Gastrocnemius medialis (tissue), 4 donors: ENCODE measurements at regions not wholly inside any gene's neighbourhood (a gene's known extent, or its start where the extent isn't known, plus 50 kb on each side); places are given as distances from the start of the nearest gene placed in this dataset.

Experiments
- ATAC-seq, 2 donors: fragments of 150-250 bp; one replicate each; pipeline ENCODE4 v1.9.1; 2016
- DNase-seq, 2 donors: peaks; one replicate each; pipeline ENCODE4 v3.0.0-alpha.2; 2019
- H3K27ac ChIP-seq, 4 donors: fragments of 200-600 bp; sonication (generic); 1 replicate in 1 of 4; 2 replicates in 3 of 4; pipeline ENCODE4 v1.5.1; 2016 to 2018; ENCODE audit warnings: mild to moderate bottlenecking in 2 of 4, moderate library complexity in 1 of 4
- H3K27me3 ChIP-seq, 3 donors: fragments of 200-600 bp; sonication (generic) in 2 of 3; 1 replicate in 1 of 3; 2 replicates in 2 of 3; pipeline versions ENCODE4 v1.5.1 to v1.6.0; 2016 to 2019; ENCODE audit warnings: mild to moderate bottlenecking in 1 of 3, moderate library complexity in 1 of 3
- H3K36me3 ChIP-seq, 2 donors: fragments of 200-600 bp; sonication (generic) in 1 of 2; one replicate each; pipeline ENCODE4 v1.5.1; 2017 to 2018
- H3K4me1 ChIP-seq, 2 donors: fragments of 200-600 bp; sonication (generic) in 1 of 2; one replicate each; pipeline ENCODE4 v1.5.1; 2016 to 2017; ENCODE audit warnings: mild to moderate bottlenecking in 2 of 2
- H3K4me3 ChIP-seq, 4 donors: fragments of 200-600 bp; sonication (generic) in 3 of 4; 1 replicate in 1 of 4; 2 replicates in 3 of 4; pipeline ENCODE4 v1.5.1; 2016 to 2019; ENCODE audit warnings: mild to moderate bottlenecking in 2 of 4
- H3K9me3 ChIP-seq, 3 donors: fragments of 200-600 bp; sonication (generic) in 2 of 3; 1 replicate in 1 of 3; 2 replicates in 2 of 3; pipeline ENCODE4 v1.5.1; 2016 to 2019
- POLR2A ChIP-seq, 2 donors: fragments of 450-650 bp; IDR thresholded peaks; one replicate each; pipeline ENCODE4 v1.6.1; 2017; ENCODE audit warnings: antibody characterized with exemption in 2 of 2, mild to moderate bottlenecking in 2 of 2, moderate library complexity in 2 of 2
- in situ Hi-C, 4 donors: fragments of 200-750 bp; cut with MboI; loops; one replicate each; pipeline versions ENCODE4 v1.15.0 to v1.8.0; 2017; ENCODE audit warnings: low sequenced_read_pairs in 4 of 4
- intact Hi-C: fragments of 100-400 bp; cut with DNase I; formaldehyde crosslinking; loops from one replicate; pipeline ENCODE4 v1.15.1; 2023; ENCODE audit warnings: low total_unique reads
- TF ChIP-seq, protein P1 (sequence below), 5 experiments: fragments of 450-650 bp in 3 of 5; fragments of 200-600 bp in 2 of 5; sonication (generic) in 2 of 5; IDR thresholded peaks in 4 of 5; conservative IDR thresholded peaks in 1 of 5; 1 replicate in 4 of 5; 2 replicates in 1 of 5; pipeline ENCODE4 v1.5.1; 2016 to 2019; ENCODE audit warnings: antibody characterized with exemption in 5 of 5, mild to moderate bottlenecking in 3 of 5, moderate library complexity in 3 of 5

DNA sequence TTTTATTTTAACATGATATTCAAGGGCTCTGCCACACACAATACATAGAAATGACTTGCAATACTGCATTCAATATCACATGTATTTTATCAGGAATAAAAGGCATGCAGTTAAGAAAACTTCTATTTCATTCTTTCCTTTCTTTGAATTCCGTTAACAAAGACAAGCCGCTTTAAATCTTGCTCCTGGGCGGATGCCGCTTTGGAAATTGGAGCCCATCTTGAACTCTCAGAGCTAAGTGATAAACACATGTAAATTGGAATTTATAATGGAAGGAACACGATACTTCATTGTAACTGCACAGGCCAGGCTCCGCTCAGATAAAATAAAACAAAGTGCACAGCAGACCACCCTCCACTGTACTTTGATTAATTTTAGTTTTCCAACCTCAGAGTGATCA is 774.5 kb upstream of the COBL start:
- in situ Hi-C loops: no loop called here

DNA sequence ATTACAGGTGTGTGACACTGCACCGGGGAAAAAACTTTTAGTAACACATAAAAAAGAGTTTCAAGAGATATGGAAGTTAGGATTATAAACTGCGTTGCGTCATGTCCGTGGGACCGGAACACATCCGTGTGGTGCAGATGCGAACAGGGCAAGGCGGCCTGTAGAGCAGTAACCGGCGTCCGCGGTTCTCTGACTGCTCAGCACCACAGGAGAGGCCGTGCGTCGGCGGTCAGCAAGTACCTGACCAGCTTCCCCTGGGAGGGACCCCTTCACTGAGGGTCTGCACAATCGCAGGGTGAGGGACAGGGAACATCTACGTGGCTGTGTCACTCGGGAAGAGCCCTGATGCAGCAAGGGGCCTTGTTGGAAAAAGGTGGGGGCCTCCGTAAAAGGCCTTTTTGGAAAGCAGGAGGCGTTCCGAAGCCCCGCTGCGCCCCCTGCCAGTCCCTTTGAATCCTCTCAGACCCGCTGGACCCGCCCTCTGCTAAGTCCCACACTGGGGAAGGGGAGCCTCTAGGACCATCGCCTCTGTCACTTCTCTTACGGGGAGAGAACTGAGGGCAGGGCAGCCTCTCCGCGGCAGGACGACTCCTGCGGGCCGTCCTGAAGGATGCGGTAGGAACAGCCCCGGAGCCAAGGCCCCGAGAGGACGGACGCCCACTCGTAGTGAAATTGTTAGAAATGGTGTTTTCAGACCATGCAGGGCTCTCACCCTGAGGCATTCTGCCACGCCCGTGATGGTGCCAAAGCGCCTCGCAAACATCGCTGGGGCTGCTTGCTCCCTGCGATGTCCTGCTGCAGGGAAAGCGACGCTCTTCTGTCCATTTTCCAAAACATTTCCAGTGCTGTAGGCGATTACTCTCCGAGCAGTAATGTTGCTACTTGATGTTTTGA is 771.6 kb upstream of the COBL start:
- ATAC-seq (no peak), DNase-seq (no peak)
- intact Hi-C loops (no loop called here), in situ Hi-C loops (no loop called here)
- Histone ChIP-seq H3K4me3 (no peak overlapping the region), H3K27me3 (no peaks in the 10 kb centered on the region), H3K36me3 (no peaks in the 10 kb centered on the region), H3K9me3 (no peaks in the 10 kb centered on the region), H3K4me1 (no peaks in the 10 kb centered on the region), H3K27ac (no peak overlapping the region)
- TF ChIP-seq, protein P1, sequence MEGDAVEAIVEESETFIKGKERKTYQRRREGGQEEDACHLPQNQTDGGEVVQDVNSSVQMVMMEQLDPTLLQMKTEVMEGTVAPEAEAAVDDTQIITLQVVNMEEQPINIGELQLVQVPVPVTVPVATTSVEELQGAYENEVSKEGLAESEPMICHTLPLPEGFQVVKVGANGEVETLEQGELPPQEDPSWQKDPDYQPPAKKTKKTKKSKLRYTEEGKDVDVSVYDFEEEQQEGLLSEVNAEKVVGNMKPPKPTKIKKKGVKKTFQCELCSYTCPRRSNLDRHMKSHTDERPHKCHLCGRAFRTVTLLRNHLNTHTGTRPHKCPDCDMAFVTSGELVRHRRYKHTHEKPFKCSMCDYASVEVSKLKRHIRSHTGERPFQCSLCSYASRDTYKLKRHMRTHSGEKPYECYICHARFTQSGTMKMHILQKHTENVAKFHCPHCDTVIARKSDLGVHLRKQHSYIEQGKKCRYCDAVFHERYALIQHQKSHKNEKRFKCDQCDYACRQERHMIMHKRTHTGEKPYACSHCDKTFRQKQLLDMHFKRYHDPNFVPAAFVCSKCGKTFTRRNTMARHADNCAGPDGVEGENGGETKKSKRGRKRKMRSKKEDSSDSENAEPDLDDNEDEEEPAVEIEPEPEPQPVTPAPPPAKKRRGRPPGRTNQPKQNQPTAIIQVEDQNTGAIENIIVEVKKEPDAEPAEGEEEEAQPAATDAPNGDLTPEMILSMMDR (IDR thresholded peaks at IDR 0.05 in 4 of 5, conservative IDR thresholded peaks at IDR 0.05 in 1 of 5): no peak
- no peak for TF ChIP-seq POLR2A (IDR thresholded peaks at IDR 0.05)

More for the DNA sequence above, 774.5 kb upstream of the COBL start:
- no peaks in the 10 kb centered on the region for H3K4me1 ChIP-seq
- no peaks in the 10 kb centered on the region for H3K9me3 ChIP-seq
- intact Hi-C loops: no loop called here
- H3K27me3 ChIP-seq: no peaks in the 10 kb centered on the region
- H3K4me3 ChIP-seq: no peak overlapping the region
- no peak for DNase-seq
- TF ChIP-seq, protein P1 (IDR thresholded peaks at IDR 0.05 in 4 of 5, conservative IDR thresholded peaks at IDR 0.05 in 1 of 5): no peak
- TF ChIP-seq POLR2A (IDR thresholded peaks at IDR 0.05): no peak
- H3K27ac ChIP-seq: no peak overlapping the region
- ATAC-seq: no peak
- no peaks in the 10 kb centered on the region for H3K36me3 ChIP-seq

DNA sequence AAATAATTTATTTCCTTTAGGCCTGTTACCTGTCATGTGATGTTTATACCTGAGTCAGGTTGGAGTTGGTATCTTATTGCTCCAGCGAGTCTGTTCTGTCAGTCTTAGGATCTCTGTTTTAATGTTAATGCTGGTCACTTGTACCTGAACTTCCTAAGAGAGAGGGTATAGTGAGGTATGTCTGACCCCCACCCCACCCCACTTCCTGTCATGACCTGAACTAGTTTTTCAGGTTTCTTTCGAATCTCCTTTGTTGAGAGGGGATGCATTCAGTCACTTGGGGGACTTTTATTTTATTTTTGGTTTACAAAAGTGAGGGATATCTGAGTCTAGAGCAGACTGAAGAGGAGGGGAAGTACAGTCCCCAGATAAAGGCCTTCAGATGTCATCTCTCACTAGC is 769.0 kb upstream of the COBL start:
- intact Hi-C loops: no loop called here
- no peak for TF ChIP-seq POLR2A (IDR thresholded peaks at IDR 0.05)
- ATAC-seq (no peak), DNase-seq (no peak)
- Histone ChIP-seq H3K27ac (no peak overlapping the region), H3K36me3 (no peaks in the 10 kb centered on the region), H3K4me1 (no peaks in the 10 kb centered on the region), H3K27me3 (no peaks in the 10 kb centered on the region), H3K9me3 (no peaks in the 10 kb centered on the region), H3K4me3 (no peak overlapping the region)
- in situ Hi-C loops: no loop called here

DNA sequence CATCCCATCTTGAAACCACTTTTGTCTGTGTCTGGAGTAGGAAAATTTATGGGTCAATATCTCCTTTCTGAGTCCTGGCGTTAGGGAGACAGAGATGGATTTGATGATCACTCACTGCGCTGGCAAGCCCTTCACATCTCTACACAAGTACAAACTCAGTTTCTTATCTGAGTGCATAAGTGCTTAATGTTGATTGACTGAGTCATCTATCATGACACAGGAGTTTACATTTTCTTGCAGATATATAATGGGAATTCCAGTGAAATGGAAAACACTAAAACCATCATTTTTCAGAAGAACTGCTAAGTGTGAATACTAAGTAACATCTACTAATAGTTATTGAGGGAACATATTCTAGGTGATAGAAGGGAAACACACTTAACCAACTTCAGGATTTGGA is 763.9 kb upstream of the COBL start:
- no peak overlapping the region for H3K27ac ChIP-seq
- no peak overlapping the region for H3K4me3 ChIP-seq
- in situ Hi-C loops: no loop called here
- H3K9me3 ChIP-seq: no peaks in the 10 kb centered on the region
- H3K36me3 ChIP-seq: no peaks in the 10 kb centered on the region
- TF ChIP-seq, protein P1 (IDR thresholded peaks at IDR 0.05 in 4 of 5, conservative IDR thresholded peaks at IDR 0.05 in 1 of 5): no peak
- TF ChIP-seq POLR2A (IDR thresholded peaks at IDR 0.05): no peak
- ATAC-seq (no peak), DNase-seq (no peak)
- no peaks in the 10 kb centered on the region for H3K27me3 ChIP-seq
- intact Hi-C loops: no loop called here
- H3K4me1 ChIP-seq: no peaks in the 10 kb centered on the region

DNA sequence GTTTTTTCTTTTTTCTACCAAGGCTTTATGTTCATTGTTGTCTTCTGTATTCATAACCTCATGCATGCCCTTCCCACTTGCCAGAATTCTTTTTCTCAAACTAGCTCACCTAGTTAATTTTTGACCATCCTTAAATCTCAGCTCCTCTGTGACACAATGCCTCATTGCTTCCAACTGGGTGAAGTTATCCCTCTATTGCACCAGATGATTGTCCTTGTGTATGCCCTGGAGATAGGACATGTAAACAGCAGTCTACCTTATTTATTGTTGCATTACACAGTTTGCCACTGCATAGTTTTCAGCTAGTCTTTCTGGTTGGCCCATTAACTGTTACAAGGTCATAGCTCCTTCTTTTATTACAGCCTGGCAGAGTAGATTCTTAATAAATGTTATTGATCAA is 763.1 kb upstream of the COBL start:
- intact Hi-C loops: no loop called here
- ATAC-seq: no peak
- in situ Hi-C loops: no loop called here

More for the DNA sequence above, 763.1 kb upstream of the COBL start:
- Histone ChIP-seq H3K4me1 (no peaks in the 10 kb centered on the region), H3K4me3 (no peak overlapping the region), H3K27ac (no peak overlapping the region), H3K9me3 (no peaks in the 10 kb centered on the region), H3K36me3 (no peaks in the 10 kb centered on the region), H3K27me3 (no peaks in the 10 kb centered on the region)
- TF ChIP-seq POLR2A (IDR thresholded peaks at IDR 0.05): no peak
- TF ChIP-seq, protein P1 (IDR thresholded peaks at IDR 0.05 in 4 of 5, conservative IDR thresholded peaks at IDR 0.05 in 1 of 5): no peak
- no peak for DNase-seq
